ENCODE measurements at regions not wholly inside any gene's neighbourhood (a gene's known extent, or its start where the extent isn't known, plus 50 kb on each side); places are given as distances from the start of the nearest gene placed in this dataset.

GRCh38 chr5:36796155-36796554 lies 80.4 kb upstream of the NIPBL start:
- TF ChIP-seq POLR2A (IDR thresholded peaks at IDR 0.05; ENCODE audit: low read length) (no peak), GATA1 (IDR thresholded peaks at IDR 0.05; ENCODE audit: low read depth, low read length) (no peak)
